ENCODE measurements at regions not wholly inside any gene's neighbourhood (a gene's known extent, or its start where the extent isn't known, plus 50 kb on each side); places are given as distances from the start of the nearest gene placed in this dataset.

DNA sequence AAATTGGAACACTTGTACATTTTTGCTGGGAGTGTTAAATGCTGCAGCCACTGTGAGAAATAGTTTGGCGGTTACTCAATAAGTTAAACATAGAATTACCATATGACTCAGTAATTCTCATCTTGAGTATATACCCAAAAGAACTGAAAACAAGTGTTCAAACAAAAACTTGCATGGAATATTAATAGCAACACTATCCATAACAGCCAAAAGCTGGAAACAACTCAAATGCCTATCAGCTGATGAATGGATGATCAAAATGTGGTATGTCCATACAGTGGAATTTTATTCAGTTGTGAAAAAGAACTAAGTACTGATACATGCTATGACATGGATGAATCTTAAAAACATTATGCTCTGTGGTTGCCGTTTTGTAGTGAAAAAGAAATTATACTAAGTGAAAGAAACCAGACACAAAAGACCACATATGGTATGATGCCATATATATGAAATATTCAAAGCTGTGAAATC, 63.0 kb upstream of the SP4 start:
- intact Hi-C loops (cut with micrococcal nuclease) = no loop called here
- POLR2A ChIA-PET = no interaction called here
- ATAC-seq = no peak

More for the DNA sequence above, 63.0 kb upstream of the SP4 start:
- Histone ChIP-seq H3K27ac (ENCODE audit: low read depth, low read length) (no peak overlapping the region), H3K4me2 (ENCODE audit: low read length) (no peak overlapping the region), H2AFZ (ENCODE audit: low read depth, low read length, poor library complexity, severe bottlenecking) (no peak overlapping the region), H3K9me2 (ENCODE audit: insufficient read depth) (no peaks in the 10 kb centered on the region), H3K27me3 (ENCODE audit: insufficient read depth, low read length) (no peaks in the 10 kb centered on the region), H3K9ac (ENCODE audit: low read length) (no peak overlapping the region), H3K4me1 (ENCODE audit: control insufficient read depth in 1 of 2, insufficient read depth in 2 of 2, low read length in 2 of 2) (peaks cover 10% of the 10 kb centered on the region in 2 experiments; a peak in 3 of 4 replicates), H3K9me3 (ENCODE audit: control insufficient read depth in 1 of 2, insufficient read depth in 1 of 2, low read depth in 1 of 2, low read length in 2 of 2) (no peaks in the 10 kb centered on the region), H3K79me2 (ENCODE audit: insufficient read depth, low read length) (no peaks in the 10 kb centered on the region), H3K36me3 (ENCODE audit: control insufficient read depth in 1 of 2, insufficient read depth in 2 of 2, low read length in 2 of 2) (no peaks in the 10 kb centered on the region), H3K4me3 (replicated peaks in 1 of 2; ENCODE audit: low read depth in 1 of 2, low read length in 2 of 2) (no peak overlapping the region), H4K20me1 (ENCODE audit: insufficient read depth) (no peaks in the 10 kb centered on the region)
- BruUV-seq (replicated peaks) = no TSS peak
- ChIA-PET CTCF (no interaction called here), RAD21 (ENCODE audit: low non-redundant PET in 1 of 2, low total read pairs in 2 of 2, uncharacterized antibody in 2 of 2, unreplicated experiment in 2 of 2) (no interaction called here)
- TF ChIP-seq ELF1 (IDR thresholded peaks at IDR 0.05; ENCODE audit: borderline replicate concordance, low read depth) (no peak), CEBPB (IDR thresholded peaks at IDR 0.05; ENCODE audit: low read depth) (no peak), POLR2AphosphoS5 (IDR thresholded peaks at IDR 0.05; ENCODE audit: low read depth, low read length) (no peak), SIN3A (IDR thresholded peaks at IDR 0.05; ENCODE audit: low read depth) (no peak), TCF7L2 (IDR thresholded peaks at IDR 0.05; ENCODE audit: borderline replicate concordance, extremely low read depth, insufficient read depth, insufficient read length) (no peak), EGR1 (IDR thresholded peaks at IDR 0.05; ENCODE audit: low read depth) (no peak), CTCF (IDR thresholded peaks at IDR 0.05 in 2 of 3, conservative IDR thresholded peaks at IDR 0.05 in 1 of 3; ENCODE audit: borderline replicate concordance in 1 of 3, insufficient read depth in 1 of 3, low read depth in 2 of 3, low read length in 2 of 3) (no peak), ZFX (IDR thresholded peaks at IDR 0.05) (no peak), FOSL1 (IDR thresholded peaks at IDR 0.05; ENCODE audit: low read depth) (no peak), SP1 (IDR thresholded peaks at IDR 0.05; ENCODE audit: low read depth) (no peak), SRF (IDR thresholded peaks at IDR 0.05; ENCODE audit: low read depth) (no peak), ZNF274 (IDR thresholded peaks at IDR 0.05; ENCODE audit: low read depth, low read length) (no peak), MAX (IDR thresholded peaks at IDR 0.05) (no peak), POLR2A (IDR thresholded peaks at IDR 0.05; ENCODE audit: borderline replicate concordance, extremely low read depth, insufficient read depth, insufficient read length) (no peak), EZH2phosphoT487 (IDR thresholded peaks at IDR 0.05; ENCODE audit: borderline replicate concordance) (no peak), JUND (IDR thresholded peaks at IDR 0.05) (no peak), RAD21 (IDR thresholded peaks at IDR 0.05; ENCODE audit: low read depth) (no peak), YY1 (IDR thresholded peaks at IDR 0.05; ENCODE audit: extremely low read depth, insufficient replicate concordance, low read depth, low read length) (no peak)
- TF ChIP-seq, protein P1, sequence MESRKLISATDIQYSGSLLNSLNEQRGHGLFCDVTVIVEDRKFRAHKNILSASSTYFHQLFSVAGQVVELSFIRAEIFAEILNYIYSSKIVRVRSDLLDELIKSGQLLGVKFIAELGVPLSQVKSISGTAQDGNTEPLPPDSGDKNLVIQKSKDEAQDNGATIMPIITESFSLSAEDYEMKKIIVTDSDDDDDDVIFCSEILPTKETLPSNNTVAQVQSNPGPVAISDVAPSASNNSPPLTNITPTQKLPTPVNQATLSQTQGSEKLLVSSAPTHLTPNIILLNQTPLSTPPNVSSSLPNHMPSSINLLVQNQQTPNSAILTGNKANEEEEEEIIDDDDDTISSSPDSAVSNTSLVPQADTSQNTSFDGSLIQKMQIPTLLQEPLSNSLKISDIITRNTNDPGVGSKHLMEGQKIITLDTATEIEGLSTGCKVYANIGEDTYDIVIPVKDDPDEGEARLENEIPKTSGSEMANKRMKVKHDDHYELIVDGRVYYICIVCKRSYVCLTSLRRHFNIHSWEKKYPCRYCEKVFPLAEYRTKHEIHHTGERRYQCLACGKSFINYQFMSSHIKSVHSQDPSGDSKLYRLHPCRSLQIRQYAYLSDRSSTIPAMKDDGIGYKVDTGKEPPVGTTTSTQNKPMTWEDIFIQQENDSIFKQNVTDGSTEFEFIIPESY (IDR thresholded peaks at IDR 0.05; ENCODE audit: extremely low read depth, insufficient replicate concordance, low read length) = no peak
- TF ChIP-seq, protein P2, sequence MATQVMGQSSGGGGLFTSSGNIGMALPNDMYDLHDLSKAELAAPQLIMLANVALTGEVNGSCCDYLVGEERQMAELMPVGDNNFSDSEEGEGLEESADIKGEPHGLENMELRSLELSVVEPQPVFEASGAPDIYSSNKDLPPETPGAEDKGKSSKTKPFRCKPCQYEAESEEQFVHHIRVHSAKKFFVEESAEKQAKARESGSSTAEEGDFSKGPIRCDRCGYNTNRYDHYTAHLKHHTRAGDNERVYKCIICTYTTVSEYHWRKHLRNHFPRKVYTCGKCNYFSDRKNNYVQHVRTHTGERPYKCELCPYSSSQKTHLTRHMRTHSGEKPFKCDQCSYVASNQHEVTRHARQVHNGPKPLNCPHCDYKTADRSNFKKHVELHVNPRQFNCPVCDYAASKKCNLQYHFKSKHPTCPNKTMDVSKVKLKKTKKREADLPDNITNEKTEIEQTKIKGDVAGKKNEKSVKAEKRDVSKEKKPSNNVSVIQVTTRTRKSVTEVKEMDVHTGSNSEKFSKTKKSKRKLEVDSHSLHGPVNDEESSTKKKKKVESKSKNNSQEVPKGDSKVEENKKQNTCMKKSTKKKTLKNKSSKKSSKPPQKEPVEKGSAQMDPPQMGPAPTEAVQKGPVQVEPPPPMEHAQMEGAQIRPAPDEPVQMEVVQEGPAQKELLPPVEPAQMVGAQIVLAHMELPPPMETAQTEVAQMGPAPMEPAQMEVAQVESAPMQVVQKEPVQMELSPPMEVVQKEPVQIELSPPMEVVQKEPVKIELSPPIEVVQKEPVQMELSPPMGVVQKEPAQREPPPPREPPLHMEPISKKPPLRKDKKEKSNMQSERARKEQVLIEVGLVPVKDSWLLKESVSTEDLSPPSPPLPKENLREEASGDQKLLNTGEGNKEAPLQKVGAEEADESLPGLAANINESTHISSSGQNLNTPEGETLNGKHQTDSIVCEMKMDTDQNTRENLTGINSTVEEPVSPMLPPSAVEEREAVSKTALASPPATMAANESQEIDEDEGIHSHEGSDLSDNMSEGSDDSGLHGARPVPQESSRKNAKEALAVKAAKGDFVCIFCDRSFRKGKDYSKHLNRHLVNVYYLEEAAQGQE (IDR thresholded peaks at IDR 0.05; ENCODE audit: low read depth) = no peak
- no peak for DNase-seq (ENCODE audit: low read depth, low spot score)

Measured in HCT116 (cell line).